ENCODE measurements at regions not wholly inside any gene's neighbourhood (a gene's known extent, or its start where the extent isn't known, plus 50 kb on each side); places are given as distances from the start of the nearest gene placed in this dataset.

DNA sequence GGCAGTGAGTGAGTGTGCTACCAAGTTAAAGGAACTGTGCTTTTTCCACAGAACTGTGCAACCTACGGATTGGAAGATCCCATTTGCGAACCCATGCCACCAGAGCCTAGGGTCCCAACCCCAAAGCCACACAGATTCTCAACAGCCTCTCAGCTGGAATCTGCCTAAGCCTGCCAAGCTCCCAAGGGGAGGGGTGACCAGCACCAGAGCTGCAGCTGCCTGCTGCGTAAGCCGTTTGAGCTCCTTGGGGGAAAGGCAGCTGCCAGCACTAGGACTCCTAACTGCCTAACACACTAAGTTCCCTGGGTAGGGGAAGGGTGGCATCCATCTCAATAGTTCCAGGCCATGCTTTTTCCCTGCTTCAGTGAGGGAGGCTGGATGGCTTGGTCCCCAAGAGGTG is 738.1 kb upstream of the PRKX start:
- no peak for DNase-seq

DNA sequence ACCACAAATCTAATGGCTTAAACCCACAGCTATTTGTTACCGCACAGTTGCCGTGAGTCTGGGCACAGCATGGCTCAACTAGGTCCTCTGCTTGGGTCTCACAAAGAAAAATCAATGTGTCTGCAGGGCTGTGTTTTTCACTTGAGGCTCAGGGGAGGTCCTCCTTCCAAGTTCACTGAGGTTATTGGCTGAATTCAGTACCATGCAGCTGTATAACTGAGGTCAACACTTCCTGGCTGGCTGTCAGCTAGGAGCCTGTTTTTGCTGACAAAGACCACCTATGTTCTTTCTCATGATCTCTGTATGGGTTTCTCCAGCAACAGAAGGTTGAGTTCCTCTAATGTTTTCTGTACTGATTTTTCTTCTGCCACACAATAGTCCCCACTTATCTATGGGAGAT is 736.7 kb upstream of the PRKX start:
- no peak for DNase-seq

DNA sequence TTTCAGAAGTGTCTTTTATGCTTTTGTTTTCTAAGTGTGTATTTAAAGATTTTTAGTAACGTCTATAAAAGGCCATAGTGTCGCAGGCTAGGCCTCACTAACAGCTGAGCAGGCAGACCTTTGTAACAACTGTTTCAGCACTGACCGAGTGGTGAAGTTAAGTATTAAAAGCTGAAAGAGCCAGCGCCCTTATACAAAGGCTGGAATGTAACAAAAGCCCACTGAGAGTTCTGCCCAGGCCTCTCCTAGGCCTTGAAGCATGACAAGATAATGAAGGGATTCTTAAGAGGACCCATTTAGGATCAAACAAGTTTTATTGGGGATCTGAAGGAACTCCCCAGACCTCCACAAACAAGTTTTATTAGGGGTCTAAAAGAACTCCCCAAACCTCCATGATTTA is 722.5 kb upstream of the PRKX start:
- DNase-seq: no peak

DNA sequence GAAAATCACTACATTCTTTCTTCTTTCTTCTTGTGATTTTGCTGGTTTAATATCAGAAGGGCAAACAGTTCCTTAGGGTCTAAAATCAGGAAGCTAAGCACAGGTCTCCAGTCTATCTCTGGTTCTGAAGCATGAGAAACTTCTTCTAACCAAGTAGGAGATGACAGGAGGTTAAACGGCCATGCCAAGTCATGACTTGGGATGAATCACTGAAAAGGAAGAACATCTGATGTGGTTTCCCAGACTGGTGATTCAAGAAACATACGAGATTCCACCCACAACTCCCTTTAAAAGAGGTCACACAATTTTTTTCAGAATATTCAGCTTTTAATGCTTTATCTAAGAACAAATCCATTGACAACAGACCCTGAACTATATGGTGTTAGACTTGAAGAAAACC is 684.0 kb upstream of the PRKX start:
- DNase-seq: no peak

DNA sequence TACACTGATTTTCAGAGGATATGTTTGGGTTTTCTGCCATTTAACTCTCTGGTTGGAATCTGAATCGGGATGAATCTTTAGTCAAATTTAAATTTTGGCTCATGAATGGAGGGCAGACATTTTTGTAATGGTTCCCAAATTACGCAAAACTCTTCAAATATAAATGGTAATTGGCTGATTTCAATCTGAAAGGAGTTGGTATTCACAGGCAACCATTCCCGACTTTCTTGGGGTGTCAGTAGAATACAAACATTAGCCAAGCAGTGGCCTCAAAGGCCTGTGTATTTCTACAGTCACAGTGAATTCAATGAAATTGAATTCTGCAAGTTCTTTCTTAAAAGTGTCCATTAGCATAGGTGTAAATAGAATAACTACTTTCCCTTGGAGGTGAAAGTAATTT is 668.8 kb upstream of the PRKX start:
- DNase-seq: no peak

DNA sequence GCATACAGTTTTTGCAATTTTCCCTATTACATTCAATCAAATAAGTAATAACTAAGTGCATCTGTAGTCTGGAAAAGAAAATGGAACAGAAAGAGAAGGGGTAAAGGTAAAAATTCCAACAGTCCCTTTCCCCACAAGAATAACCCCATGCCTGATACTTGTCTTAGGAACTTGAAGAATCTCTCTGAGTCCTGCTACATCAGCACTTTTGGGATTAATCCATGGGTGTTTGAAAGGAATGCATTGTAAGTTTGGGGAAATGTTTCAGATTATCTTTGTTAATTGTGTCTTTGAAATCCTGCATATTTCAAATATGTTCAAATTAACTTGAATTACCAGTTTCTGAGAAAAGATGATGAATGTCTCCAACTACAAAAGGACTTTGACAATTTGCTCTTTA is 667.3 kb upstream of the PRKX start:
- no peak for DNase-seq

DNA sequence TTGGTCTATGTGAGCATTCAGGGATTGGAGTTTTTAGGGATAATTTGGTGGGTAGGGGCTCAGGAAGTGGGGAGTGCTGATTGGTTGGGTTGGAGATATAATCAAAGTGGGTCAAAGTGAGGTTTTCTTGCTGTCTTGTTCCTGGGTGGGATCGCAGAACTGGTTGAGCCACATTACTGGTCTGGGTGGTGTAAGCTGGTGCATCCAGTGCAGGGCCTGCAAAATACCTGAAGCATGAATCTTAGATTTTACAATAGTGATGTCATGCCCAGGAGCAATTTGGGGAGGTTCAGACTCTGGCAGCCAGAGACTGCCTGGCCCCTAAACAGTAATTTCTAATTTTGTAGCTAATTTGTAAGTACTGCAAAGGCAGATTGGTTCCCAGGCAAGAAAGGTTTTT is 665.6 kb upstream of the PRKX start:
- no peak for DNase-seq

DNA sequence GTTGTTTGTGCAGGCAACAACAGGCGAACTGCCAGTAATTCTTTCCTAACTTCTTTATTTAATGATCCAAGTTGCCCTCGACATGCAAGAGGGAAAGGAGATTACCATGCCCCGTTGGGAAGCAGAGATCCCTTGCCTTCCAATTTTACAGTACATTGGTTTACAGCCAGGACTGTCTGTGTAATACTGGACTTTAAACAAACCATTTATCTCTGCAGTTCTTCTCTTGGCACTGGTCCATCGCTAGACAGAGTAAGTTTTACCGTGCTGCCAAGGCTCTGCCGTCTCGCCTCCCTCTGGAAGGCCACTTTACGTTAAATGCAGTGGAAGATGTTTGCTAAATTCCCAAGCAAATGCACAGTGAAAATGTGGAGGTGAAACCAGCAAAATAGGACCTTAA is 660.3 kb upstream of the PRKX start:
- no peak for DNase-seq

DNA sequence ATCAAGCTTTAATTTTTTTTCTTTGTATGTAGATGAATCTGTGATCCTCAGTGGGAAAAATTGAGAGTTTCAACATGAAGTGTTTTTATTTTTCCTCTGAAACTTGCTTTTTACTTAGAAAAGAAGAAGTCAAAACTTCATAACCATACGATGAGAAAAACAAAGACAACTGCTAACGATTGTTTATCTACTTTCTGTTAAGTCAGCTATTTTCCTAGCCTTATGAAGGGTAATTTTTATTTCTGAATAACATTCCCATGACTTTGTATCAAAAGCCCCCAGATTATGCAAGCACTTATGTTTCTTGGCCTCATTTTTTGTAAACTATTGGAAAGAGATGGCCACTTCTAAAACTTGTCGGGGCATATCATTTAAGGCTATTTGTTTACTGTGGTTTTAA is 645.1 kb upstream of the PRKX start:
- no peak for DNase-seq

DNA sequence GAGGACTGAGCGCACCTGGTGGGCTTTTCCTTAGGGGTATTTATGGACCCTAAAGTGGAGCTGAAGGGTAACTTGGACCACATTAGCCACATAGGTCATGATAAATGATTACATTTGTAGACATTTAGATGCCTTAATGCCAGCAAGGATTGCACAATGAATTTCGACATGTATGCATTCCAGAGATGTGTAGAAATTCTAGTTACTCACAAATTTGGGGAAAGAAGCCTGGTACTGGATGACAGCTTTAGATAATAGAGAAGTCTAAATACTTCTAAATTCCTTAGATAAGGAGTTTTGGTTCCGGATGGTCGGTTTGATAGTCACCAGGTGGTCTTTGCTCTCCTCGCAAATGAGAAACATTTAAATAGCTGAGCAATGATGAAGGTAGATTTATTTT is 609.5 kb upstream of the PRKX start:
- DNase-seq: no peak

DNA sequence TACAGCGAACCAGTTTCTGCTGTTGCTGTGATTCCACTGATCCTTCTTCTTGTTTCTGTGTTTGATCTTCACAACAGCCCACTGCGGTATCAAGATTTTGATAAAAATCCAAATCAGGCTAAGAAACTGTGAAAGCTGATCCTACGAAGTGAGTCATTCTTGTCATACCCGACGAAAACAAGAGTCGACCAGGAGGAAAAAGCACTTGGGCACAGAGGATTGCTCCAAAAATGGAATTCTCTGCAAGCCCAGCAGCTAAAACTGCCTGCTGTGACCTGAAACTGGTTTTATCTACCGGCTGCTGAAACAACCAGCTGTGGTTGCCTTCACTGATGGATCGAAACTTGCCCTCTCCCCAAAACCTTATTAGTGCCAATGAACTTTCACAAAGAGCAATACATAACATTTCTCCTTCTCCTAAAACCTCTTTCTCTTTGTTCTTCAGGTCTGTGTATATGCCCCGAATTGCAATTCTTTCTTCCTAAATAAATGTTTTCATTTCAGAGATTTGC is 607.0 kb upstream of the PRKX start:
- no peak for DNase-seq

DNA sequence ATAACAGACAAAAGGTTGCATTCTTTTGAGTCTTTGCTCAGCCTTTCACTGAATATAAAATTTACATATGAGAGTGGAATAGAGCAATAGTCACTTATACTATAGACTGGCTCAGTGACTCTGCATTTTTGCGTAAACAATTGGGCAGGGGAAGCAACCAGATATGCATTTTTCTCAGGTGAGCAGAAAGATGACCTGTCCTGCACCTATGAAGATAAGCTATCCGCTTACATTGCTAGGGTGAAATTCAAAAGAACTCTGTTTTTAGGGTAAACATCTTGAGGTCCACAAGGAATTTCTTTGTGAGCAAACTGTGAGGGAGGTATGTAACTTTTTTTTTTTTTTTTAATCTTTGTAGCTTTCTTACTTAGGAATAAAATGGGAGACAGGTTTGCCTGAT is 602.4 kb upstream of the PRKX start:
- DNase-seq: no peak

DNA sequence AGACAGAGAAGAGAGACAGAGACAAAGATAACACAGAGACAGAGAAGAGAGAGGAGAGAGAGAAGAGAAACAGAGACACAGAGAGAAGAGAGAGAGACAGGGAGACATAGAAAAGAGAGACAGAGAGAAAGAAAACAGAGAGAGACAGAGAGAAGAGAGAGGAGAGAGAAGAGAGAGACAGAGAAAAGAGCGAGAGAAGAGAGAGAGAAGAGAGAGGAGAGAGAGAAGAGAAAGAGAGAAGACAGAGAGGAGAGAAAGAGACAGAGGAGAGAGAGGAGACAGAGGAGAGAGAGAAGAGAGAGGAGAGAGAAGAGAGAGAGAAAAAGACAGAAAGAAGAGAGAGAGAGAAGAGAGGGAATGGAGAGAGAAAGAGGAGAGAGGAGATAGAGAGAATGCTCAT is 601.1 kb upstream of the PRKX start:
- no peak for DNase-seq

DNA sequence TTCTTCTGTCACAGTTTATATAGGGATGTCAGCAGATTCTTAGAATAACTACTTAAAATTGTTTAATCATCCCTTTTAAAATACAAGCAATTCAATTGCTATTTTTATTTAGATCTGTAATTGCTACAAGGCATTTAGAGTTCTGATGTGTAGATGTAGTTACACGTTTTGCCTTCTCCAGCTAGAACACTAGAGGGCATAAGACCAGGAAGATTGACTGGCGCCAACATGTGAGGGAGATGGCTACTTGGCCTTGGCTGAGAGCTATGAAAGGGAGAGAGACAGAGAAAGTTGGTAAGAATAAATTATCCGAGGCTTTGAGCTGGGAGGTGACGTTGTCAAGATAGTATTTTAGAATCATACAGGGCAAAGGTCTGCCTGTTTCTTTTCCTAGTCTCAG is 563.7 kb upstream of the PRKX start:
- DNase-seq: no peak

DNA sequence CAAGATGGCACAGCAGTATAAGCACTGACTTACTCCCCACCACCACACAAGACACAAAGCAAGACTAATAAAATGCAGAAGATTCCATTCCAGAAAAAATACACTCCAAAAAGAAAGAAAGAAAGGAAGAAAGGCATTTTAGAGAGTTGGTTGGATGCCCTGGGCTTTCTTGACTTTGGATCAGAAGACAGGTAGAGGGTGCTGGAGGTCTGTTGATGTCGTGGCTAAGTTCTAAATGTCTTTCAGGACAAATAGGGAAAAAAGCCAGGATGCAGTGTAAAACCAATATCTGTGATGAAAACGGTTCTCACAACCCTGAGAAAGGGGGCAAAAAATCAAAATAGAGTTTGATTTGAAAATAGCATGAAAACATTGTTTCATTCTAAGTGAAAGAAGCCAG is 555.2 kb upstream of the PRKX start:
- no peak for DNase-seq

DNA sequence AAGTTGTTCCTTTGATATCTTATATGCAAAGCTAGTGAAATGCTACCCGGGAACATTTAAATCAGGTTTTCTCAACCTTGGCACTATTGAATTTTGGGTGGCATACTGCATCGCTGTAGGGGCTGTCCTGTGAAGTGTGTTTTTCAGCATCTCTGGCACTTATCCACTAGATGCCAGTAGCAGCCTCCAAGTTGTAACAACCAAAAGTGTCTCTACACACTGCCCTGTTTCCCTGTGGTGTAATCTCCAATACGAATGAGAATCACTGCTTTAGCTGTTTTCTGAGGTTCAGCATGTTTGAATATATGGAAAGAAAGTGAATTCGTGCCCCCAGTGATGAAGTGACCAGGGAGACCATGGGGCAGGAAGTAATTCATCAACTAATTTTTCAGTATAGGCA is 551.6 kb upstream of the PRKX start:
- no peak for DNase-seq

DNA sequence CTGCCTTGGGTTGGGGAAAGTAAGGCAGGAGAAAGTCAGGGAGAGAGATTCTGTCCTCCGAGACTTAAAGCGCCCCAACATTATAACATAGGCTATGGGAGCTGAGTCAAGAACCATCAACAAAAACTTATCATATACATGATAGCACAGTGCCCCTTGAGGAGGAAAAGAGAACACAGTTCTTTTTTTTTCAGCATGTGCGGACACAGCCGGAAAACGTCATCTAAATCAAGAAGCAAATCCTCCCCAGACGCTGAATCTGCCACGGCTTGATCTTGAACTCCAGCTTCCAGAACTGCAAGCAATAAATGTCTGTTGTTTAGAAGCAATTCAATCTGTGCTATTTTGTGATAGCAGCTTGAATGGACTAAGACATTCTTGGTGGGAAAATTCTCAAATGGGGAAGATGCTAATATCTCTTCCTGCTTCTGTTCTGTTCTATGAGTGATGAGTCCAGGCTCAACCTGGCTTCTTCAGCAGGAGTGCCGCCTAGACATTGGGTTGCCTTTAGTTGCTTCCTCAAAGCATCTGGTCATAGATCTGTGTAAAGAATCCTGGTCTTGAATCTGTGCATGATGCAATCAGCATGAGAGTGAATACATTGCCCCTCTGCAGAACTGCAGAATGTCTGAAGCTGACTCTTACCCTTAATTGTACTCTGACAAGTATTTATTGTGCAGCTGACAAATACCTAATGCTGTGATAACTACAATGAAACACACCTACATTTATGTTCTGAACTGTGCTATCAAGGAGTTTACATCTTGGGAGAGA is 549.8 kb upstream of the PRKX start:
- DNase-seq: no peak

DNA sequence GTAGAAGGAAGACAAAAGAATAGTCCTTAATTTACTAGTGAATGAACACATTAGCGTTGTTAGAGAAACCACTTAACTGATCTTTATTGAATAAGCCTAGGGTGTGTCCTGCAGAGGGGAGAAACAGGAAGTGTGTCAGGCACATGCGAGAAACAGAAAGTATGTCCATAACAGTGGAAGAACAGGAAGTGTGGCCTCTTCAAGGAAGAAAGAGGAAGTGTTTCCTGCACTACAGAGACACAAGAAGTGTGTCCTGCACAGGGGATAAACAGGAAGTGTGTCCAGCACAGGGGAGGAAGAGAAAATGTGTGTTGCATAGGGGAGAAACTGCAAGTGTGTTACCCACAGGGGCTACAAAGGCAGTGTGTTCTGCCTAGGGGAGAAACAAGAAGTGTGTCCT is 539.6 kb upstream of the PRKX start:
- no peak for DNase-seq

DNA sequence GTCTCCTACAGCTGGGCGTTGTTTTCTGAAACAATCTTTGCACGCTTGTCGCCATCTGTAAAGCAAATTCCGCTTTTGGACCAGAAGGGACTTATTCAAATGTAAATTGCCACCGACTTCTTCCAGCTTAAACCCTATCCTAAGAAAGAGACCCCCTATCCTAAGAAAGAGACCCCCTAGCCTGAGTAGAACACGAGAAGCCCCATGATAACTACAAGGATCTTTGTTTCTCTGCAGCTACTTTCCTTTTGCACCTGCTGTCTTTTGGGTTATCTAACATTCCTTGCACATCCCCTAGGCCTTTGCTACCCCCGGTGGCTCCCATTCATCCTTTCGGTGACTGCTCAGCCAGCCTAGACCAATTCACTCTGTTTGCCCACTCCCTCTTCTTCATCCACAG is 536.0 kb upstream of the PRKX start:
- DNase-seq: no peak

DNA sequence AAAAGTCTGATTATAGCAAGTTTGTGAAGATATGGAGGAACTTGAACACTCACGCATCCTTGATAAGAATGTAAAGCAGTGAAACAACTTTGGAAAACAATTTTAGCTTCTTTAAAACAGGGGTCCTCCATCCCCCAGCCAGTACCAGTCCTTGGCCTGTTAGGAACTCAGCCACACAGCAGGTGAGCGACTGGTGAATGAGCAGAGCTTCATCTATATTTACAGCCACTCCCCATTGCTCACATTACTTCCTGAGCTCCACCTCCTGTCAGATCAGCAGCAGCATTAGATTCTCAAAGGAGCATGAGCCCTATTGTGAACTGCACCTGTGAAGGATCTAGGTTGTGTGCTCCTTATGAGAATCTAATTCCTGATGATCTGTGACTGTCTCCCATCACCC is 530.3 kb upstream of the PRKX start:
- DNase-seq: no peak

DNA sequence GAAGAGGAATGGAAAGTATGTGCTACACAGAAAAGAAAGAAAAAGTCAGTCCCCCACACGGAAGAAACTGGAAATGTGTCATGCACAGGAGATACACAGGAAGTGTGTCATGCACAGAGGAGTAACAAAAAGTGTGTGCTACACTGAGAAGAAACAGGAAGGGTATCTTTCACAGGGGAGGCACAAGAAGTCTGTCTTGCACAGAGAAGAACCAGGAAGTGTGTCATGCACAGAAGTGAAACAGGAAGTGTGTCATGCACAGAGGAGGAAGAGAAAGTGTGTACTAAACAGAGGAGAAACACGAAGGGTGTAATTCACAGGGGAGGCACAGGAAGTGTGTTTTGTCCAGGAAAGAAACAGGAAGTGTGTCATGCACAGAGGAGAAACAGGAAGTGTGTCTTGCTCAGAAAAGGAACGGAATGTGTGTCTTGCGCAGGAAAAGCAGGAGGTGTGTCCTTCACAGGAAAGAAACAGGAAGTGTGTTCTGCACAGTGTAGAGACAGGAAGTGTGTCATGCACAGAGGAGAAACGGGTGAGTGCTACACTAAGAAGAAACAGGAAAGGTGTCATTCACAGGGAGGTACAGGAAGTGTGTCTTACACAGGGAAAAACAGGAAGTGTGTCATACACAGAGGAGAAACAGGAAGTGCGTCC is 527.2 kb upstream of the PRKX start:
- no peak for DNase-seq

DNA sequence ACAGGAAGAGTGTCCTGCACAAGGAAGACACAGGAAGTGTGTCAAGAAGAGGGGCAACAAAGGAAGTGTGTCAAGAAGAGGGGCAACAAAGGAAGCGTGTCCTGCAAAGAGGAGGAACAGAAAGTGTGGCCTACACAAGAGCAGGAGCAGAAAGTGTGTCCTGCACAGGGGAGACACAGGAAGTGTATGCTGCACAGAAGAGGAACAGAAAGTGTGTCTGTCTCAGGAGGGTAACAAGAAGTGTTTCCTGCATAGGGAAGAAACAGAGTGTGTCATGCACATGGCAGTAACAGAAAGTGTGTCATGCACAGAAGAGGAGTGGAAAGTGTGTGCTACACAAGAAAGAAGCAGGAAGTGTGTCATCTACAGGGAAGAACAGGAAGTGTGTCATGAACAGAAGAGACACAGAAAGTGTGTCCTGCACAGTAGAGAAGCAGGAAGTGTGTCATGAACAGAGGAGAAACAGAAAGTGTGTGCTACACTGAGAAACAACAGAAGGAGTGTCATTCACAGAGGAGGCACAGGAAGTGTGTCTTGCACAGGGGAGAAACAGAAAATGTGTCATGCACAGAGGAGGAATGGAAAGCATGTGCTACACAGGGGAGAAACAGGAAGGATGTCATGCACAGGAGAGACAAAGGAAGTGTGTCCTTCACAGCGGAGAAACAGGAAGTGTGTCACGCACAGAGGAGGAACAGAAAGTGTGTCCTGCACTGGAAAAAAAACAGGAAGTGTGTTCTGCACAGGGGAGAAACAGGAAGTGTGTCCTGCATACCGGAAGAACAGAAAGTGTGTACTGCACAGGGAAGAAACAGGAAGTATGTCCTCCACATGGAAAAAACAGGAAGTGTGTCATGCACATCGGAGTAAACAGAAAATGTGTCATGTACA is 526.4 kb upstream of the PRKX start:
- DNase-seq: no peak

DNA sequence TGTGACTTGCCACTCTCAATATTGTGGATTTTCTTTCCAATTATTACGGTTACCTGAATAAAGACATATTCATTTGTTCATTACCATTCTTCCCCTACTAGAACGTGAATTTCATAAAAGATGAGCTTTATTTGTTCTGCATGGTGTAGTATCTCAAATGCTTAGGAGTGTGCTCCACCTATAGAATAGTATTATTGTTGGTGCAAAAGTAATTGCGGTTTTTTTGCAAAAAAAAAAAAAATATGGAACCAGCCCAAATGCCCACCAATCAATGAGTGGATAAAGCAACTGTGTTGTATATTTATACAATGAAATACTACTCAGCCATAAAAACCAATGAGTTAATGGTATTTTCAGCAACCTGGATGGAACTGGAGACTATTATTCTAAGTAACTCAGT is 525.5 kb upstream of the PRKX start:
- DNase-seq: no peak

DNA sequence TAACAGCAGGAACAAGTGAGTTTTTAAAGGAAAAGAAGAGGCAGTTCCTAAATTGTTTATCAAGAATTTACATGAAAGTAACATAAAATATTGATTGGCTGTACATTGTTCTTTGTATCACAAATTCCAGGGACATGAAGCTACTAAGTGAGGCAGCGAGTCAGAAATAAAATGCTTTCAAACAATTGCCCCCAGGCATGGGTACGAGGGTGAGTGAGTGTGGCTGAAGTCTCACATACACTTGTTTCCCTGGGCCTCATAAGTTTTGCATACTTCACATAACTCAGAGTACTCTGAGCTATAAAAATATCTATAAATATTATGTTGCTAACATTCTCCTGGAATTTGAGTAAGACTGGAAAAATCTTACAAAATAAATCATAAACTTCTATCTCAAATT is 511.6 kb upstream of the PRKX start:
- no peak for DNase-seq

Measured in stimulated activated CD4-positive, alpha-beta T cell treated with anti-CD3 and anti-CD28 coated beads, Interleukin-2, amount 100 ng/mL, for 48 hours (primary cell).